ENCODE measurements at regions not wholly inside any gene's neighbourhood (a gene's known extent, or its start where the extent isn't known, plus 50 kb on each side); places are given as distances from the start of the nearest gene placed in this dataset.
A peak's percentile ranks its signal among the peaks of the same experiment; 100 is the strongest.
"Not testable (repeated sequence)": the region's sequence is repeated elsewhere in the genome, so short reads cannot be mapped to it uniquely, and the experiment has no call there.

DNA sequence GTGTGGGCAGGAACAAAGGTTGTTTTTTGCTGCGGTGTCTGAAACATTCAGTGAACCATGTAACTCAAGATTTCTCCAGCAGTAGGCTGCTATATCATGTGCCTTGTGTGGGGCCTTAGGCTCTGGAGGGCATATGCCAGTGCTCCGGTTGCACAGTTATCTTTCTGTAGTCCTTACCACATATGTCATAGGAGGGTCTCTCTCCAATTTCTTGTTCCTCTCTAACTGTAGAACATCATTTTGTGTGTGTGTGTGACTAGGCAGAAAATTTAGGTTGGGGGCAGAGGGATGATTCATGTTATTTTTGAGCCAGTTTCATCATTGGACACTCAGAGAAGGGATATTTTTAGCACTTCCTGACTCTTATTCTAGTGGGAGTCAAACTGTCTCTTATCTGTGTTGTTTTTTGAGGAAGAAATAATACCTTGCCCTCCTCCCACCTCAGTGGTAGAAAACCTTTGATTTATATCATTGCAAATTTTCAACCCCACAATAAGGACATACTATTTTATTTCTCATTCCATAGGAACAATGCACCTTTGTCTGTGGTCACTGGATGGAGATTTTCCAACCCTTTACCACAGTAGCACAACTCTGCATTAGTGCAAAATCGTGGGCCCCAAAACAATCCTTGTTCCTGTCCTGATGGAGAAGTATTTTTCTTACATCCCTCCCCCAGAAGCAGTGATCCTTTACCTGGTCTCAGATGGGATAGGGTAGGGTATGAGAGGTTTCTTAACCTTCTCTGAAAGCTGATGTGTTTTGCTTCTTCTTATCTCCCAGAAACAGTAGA, 113.9 kb downstream of the CCDC74A start:
- DNase-seq = peak; percentile 74 to 75

- not testable (repeated sequence) for DNase-seq
Measured at GRCh38 chr2:131643180-131643579, 115.5 kb downstream of the CCDC74A start.

GRCh38 chr2:131645177-131645765, 117.6 kb downstream of the CCDC74A start:
- DNase-seq = no peak

DNA sequence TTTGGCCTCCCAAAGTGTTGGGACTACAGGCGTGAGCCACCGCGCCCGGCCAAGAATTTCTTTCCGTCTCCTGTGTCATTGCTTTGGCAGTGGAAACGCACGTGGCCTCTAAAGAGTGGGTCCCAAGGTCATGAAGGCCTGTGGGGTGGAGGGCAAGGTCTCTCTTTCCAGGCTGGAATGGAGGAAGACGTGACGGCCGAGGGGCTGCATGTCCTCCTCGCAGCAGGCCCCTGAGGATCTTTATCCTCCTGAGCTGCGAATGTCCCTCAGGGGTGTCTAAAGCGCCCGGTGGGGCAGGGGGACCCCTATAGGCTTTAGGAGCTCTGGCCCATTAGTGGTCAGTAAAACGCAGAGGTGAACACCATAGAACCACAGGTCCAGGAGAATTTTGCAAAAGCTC, 118.5 kb downstream of the CCDC74A start:
- DNase-seq = not testable (repeated sequence)

GRCh38 chr2:131646669-131647297, 119.1 kb downstream of the CCDC74A start:
- no peak for DNase-seq

DNA sequence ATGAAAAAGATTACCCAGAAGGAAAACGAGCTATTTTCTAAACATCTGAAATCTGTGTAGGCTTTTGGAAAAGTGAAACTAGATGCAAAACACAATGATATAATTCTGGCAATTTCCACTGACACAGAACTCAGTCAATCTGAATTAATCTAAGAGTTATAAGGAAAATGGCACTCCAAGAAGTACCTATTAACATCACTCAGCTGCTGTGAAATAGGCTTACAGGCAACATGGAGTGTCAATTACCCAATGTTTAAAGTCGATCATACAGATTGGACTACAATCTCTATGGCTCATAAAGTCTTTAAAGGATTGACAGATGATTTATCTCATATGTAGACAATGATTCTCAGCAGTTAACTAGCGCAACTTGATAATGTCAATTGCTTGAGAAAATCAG, 120.9 kb downstream of the CCDC74A start:
- DNase-seq = not testable (repeated sequence)

- DNase-seq = not testable (repeated sequence)
Measured at GRCh38 chr2:131652246-131652645, 124.6 kb downstream of the CCDC74A start.

GRCh38 chr2:131654107-131654506, 126.4 kb downstream of the CCDC74A start:
- peak in 1 of 2 donors; percentile 46 for DNase-seq

- DNase-seq = no peak
Measured at GRCh38 chr2:131656816-131657633, 129.3 kb downstream of the CCDC74A start.

DNA sequence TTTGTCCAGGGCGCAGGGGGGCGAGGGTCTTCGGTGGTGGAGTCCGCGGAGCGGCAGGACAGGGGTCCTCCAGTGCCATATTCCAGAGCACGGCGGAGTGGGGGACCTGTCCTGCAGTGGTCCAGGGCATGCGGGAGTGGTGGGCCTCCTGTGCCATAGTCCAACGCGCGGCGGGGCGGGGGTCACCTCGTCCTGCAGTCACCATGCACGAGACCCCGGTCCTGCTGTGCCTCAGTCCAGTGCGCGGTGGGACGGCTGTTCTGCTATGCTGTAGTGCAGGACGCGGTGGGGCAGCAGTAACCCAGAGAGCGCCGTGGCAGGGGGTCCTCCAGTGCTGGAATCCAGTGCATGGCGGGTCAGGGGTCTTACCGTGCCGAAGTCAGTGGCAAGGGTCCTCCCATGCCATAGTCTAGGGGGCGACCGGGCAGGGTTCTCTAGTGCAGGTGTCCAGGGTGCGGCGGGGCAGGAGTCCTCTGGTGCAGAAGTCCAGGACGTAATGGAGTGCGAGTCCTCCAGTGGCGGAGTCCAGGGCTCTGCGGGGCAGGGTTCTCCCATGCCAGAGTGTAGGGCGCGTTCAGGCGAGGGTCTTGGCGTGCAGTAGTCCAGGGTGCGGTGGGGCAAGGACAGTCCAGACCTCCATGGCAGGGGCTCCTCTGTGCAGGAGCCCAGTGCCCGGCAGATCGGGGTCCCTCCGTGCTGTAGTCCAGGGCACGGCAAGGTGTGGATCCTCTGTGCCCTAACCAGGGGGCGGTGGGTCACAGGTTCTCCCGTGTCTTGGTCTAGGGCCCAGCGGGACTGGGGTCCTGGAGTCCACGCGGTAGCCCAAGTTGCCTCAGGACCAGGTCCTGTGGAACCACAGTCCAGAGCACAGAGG, 130.4 kb downstream of the CCDC74A start:
- no peak for DNase-seq

DNA sequence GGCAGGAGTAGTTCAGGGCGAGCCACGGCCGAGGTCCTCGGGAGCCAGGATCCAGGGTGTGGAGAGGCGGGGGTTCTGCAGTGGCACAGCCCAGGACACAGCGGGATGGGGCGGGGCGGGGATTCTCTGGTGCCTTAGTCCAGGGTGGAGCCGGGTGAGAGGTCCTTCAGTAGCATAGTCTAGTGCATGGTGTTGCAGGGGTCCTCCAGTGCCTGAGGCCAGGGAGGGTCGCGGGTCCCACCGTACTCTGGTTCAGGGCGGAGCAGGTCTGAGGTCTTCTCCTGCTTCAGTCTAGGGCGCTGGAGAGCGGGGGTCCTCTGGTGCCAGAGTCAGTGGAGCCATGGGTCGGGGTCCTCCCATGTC, 131.1 kb downstream of the CCDC74A start:
- DNase-seq = no peak

DNA sequence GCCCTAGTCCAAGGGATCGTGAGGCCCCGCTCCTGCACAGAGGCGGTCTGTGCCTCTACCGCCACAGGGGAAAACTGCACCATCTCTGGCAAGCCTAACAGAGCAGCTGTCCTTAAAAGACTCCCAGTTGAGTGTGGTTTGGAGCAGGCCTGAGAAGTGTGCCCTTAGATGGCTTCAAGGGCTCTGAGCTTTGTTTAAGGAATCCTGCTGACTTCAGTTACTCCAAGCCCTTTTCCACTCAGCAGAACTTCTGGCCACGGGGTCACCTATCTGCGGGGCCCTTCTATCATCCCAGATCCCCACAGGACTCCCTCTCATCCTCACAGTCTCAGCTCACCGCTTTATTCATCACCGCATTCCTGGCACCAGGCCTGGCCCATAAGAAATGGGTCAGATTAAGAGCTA, 131.5 kb downstream of the CCDC74A start:
- DNase-seq = no peak

GRCh38 chr2:131661101-131661782, 133.6 kb downstream of the CCDC74A start:
- DNase-seq = not testable (repeated sequence)

GRCh38 chr2:131661884-131662535, 134.3 kb downstream of the CCDC74A start:
- DNase-seq = not testable (repeated sequence)

GRCh38 chr2:131663501-131663900, 135.8 kb downstream of the CCDC74A start:
- DNase-seq = not testable (repeated sequence)

- peak; percentile 69 to 85 for DNase-seq
Measured at GRCh38 chr2:131665716-131666115, 138.0 kb downstream of the CCDC74A start.

- peak; percentile 94 for DNase-seq
Measured at GRCh38 chr2:131668794-131669540, 141.3 kb downstream of the CCDC74A start.

- DNase-seq = not testable (repeated sequence)
Measured at GRCh38 chr2:131671841-131672470, 144.3 kb downstream of the CCDC74A start.
